HCT116 (cell line): ENCODE measurements at regions not wholly inside any gene's neighbourhood (a gene's known extent, or its start where the extent isn't known, plus 50 kb on each side); places are given as distances from the start of the nearest gene placed in this dataset.

Source experiments
- ELF1 ChIP-seq: IDR thresholded peaks from 2 replicates; pipeline ENCODE4 v1.6.1; 2012; ENCODE audit warnings: low read depth, borderline replicate concordance
- EZH2 ChIP-seq: fragments of 200-600 bp; sonication (generic); IDR thresholded peaks from 2 replicates; pipeline ENCODE4 v1.6.1; 2017; ENCODE audit warnings: antibody characterized with exemption, mixed run types
- POLR2A ChIP-seq: IDR thresholded peaks from 2 replicates; pipeline ENCODE4 v1.7.0; 2011; ENCODE audit warnings: borderline replicate concordance; ENCODE audit not compliant: insufficient read depth, insufficient read length; ENCODE audit errors: extremely low read depth
- ZNF274 ChIP-seq: fragments of 200-500 bp; sonication (Bioruptor generic); IDR thresholded peaks from 2 replicates; pipeline ENCODE4 v1.6.1; 2014; ENCODE audit warnings: mild to moderate bottlenecking, low read depth, low read length, inconsistent platforms
- TF ChIP-seq, protein P1 (sequence below), 3 experiments: fragments of 200-600 bp in 1 of 3; sonication (generic) in 1 of 3; IDR thresholded peaks in 2 of 3; conservative IDR thresholded peaks in 1 of 3; 2 replicates each; pipeline ENCODE4 v1.5.1; 2012 to 2017; ENCODE audit warnings: low read depth in 2 of 3, low read length in 2 of 3, antibody characterized with exemption in 1 of 3, borderline replicate concordance in 1 of 3, control low read depth in 1 of 3, mild to moderate bottlenecking in 1 of 3, mixed read lengths in 1 of 3, mixed run types in 1 of 3, moderate library complexity in 1 of 3; ENCODE audit not compliant: insufficient read depth in 1 of 3

DNA sequence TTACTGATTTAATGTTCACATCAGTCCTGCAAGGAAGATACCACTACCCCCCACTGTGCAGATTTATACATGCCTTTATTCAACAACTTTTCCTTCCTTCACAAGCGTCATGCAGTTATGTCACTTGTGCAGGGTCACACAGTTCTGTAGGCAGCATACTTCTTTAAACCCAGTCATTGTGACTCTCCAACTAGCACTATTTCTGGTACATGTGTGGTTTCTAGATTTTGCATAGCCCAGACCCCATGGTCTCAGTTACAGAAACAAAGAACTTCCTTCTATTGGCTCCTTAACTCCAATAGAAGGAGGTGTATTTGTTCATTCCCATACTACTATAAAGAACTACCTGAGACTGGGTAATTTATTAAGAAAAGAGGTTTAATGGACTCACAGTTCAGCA, 333.1 kb downstream of the ZNF516 start:
- TF ChIP-seq, protein P1, sequence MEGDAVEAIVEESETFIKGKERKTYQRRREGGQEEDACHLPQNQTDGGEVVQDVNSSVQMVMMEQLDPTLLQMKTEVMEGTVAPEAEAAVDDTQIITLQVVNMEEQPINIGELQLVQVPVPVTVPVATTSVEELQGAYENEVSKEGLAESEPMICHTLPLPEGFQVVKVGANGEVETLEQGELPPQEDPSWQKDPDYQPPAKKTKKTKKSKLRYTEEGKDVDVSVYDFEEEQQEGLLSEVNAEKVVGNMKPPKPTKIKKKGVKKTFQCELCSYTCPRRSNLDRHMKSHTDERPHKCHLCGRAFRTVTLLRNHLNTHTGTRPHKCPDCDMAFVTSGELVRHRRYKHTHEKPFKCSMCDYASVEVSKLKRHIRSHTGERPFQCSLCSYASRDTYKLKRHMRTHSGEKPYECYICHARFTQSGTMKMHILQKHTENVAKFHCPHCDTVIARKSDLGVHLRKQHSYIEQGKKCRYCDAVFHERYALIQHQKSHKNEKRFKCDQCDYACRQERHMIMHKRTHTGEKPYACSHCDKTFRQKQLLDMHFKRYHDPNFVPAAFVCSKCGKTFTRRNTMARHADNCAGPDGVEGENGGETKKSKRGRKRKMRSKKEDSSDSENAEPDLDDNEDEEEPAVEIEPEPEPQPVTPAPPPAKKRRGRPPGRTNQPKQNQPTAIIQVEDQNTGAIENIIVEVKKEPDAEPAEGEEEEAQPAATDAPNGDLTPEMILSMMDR (IDR thresholded peaks at IDR 0.05 in 2 of 3, conservative IDR thresholded peaks at IDR 0.05 in 1 of 3; ENCODE audit: borderline replicate concordance in 1 of 3, insufficient read depth in 1 of 3, low read depth in 2 of 3, low read length in 2 of 3), result no peak
- TF ChIP-seq EZH2 (no peak), POLR2A (no peak), ELF1 (no peak), ZNF274 (no peak)
